Bronchial epithelial cell (primary cell): ENCODE measurements at regions not wholly inside any gene's neighbourhood (a gene's known extent, or its start where the extent isn't known, plus 50 kb on each side); places are given as distances from the start of the nearest gene placed in this dataset.

Experiments used
- DNase-seq: peaks from one replicate; pipeline ENCODE4 v3.0.0-alpha.2; 2010; ENCODE audit warnings: low read depth
- FAIRE-seq: peaks from 2 replicates; lab custom pipeline; 2011; peaks lifted over from hg19 to GRCh38; lab: Jason Lieb, UNC
- H3K27me3 ChIP-seq: 2 replicates; pipeline ENCODE4 v1.5.1; 2011; ENCODE audit warnings: low read length; ENCODE audit not compliant: control insufficient read depth, insufficient read depth
- H3K36me3 ChIP-seq: 2 replicates; pipeline ENCODE4 v1.5.1; 2011; ENCODE audit warnings: low read length; ENCODE audit not compliant: control insufficient read depth, insufficient read depth
- H3K4me3 ChIP-seq: 2 replicates; pipeline ENCODE4 v1.5.1; 2011; ENCODE audit warnings: mild to moderate bottlenecking, low read depth, low read length, control low read depth
- TF ChIP-seq, protein P1 (sequence below): IDR thresholded peaks from 2 replicates; pipeline ENCODE4 v1.5.1; 2011; ENCODE audit warnings: mild to moderate bottlenecking, moderate library complexity, low read length, control low read depth, inconsistent platforms; ENCODE audit not compliant: insufficient read depth, severe bottlenecking

DNA sequence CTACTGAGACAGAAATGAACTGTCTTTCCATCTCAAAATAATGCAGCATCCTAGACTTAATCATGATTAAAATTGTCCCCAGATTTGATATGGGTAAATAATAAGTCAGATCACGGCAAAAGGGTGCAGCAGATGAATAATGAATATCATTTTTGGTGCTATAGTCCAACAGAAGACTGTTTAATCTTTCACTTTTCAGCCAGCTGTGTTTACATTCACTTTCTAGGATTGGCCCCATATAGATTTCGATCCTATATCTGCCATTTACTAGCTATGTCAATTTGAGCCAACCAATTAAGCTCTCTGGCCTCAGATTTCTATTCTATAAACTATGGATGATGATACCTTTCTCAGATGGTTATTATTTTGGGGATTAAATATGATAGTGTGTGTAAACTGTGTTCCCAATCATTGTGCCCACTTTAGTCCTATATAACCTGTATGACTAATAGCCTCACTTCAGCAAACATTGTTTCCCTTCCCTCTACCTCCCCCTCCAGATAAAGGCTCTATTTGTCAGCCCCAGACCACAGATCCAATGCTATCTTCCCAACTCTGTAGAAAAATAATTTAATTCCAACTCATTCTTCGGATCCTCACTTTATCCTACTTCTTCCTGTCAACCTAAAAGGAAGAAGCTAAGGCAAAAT lies 53.6 kb upstream of the NT5E start:
- TF ChIP-seq, protein P1, sequence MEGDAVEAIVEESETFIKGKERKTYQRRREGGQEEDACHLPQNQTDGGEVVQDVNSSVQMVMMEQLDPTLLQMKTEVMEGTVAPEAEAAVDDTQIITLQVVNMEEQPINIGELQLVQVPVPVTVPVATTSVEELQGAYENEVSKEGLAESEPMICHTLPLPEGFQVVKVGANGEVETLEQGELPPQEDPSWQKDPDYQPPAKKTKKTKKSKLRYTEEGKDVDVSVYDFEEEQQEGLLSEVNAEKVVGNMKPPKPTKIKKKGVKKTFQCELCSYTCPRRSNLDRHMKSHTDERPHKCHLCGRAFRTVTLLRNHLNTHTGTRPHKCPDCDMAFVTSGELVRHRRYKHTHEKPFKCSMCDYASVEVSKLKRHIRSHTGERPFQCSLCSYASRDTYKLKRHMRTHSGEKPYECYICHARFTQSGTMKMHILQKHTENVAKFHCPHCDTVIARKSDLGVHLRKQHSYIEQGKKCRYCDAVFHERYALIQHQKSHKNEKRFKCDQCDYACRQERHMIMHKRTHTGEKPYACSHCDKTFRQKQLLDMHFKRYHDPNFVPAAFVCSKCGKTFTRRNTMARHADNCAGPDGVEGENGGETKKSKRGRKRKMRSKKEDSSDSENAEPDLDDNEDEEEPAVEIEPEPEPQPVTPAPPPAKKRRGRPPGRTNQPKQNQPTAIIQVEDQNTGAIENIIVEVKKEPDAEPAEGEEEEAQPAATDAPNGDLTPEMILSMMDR: no peak
- H3K36me3 ChIP-seq: no peaks in the 10 kb centered on the region
- no peaks in the 10 kb centered on the region for H3K27me3 ChIP-seq
- DNase-seq (no peak), FAIRE-seq (no peak)
- H3K4me3 ChIP-seq: no peak overlapping the region

DNA sequence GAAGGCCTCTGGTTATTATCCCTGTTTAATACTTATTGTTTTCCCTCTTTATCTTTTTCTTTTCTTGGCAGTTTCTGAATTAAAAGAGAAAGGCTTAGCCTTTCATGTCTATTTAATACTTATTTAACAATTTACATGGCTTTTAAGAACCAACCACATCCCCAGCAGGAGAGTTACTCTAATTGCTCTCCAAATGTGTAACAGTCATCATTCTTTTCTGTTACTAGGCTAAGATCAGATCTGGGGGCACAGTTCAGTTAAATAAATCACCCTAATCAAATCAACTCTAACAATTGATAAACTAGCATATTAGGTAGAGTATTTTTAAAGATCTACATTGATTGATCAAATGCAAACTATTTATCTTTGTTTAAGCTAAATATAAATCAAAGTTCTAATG lies 54.1 kb upstream of the NT5E start:
- TF ChIP-seq, protein P1: no peak
- no peak for FAIRE-seq
- no peaks in the 10 kb centered on the region for H3K27me3 ChIP-seq

DNA sequence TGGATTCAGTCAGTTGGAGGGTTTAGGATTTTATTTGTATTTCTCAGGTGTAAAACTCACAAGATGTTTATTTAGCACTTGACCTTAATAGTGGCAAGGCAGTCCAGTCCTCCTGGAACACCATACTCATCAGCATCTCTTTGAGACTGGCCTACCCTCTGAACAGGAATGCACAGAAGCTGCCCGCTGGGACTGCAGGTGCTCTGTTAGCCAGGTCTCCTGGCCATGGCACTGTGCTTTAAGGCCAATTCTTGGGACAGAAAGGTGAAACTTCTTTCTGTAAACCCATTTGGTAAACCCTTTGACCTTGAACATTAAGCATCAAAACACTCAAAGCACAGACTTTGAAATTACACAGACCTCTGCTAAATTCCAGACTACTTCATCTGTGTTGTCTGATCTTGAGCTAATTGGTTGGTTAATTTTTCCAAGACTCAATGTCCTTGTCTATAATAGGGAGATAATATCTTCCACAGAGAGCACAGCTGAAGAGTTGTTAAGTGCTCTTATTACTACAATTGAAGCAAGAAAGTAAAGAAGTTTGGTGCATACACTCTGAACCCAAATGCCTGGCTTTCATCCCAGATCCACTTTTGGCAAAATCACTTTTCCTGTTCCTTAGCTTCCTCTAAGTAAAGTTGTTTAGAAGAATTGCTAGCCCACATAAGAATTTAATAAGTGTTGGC lies 54.9 kb upstream of the NT5E start:
- Histone ChIP-seq H3K27me3 (no peaks in the 10 kb centered on the region), H3K4me3 (no peak overlapping the region), H3K36me3 (no peaks in the 10 kb centered on the region)
- no peak for DNase-seq
- TF ChIP-seq, protein P1: no peak
- FAIRE-seq: no peak

More for the DNA sequence above, 54.1 kb upstream of the NT5E start:
- Histone ChIP-seq H3K4me3 (no peak overlapping the region), H3K36me3 (no peaks in the 10 kb centered on the region)
- DNase-seq: no peak

DNA sequence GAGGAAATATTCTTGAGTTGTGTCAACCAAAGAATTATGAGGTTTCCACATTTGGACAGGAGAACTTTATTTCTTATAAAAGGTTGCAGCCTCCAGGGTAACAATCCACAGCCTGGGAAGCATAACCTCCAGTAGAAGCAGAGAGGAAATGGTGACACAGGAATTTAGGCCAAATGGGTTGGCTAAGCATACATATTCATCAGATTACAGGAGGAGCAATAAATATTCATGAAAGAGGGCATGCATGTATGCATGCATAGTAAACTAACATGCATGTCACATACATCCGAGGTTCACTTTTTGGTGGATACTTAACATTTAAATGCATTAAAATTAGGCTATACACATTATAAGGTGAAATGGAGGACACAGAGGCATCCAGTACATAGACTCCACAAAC lies 55.7 kb upstream of the NT5E start:
- no peak overlapping the region for H3K4me3 ChIP-seq
- no peaks in the 10 kb centered on the region for H3K27me3 ChIP-seq
- FAIRE-seq (no peak), DNase-seq (no peak)
- TF ChIP-seq, protein P1: no peak
- no peaks in the 10 kb centered on the region for H3K36me3 ChIP-seq

DNA sequence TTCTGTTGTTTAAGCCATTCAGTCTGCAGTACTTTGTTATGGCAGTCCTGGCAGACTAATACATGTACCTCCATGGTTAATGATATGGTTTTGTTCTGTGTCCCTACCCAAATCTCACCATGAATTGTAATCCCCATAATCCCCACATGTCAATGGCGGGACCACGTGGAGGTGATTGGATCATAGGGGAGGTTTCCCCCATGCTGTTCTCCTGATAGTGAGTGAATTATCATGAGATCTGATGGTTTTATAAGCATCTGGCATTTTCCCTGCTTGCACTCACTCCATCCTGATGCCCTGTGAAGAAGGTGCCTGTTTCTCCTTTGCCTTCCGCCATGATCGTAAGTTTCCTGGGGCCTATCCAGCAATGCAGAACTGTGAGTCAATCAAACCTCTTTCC lies 57.5 kb upstream of the NT5E start:
- DNase-seq: no peak
- Histone ChIP-seq H3K27me3 (no peaks in the 10 kb centered on the region), H3K4me3 (no peak overlapping the region), H3K36me3 (no peaks in the 10 kb centered on the region)
- TF ChIP-seq, protein P1: no peak
- no peak for FAIRE-seq
